ENCODE measurements at regions not wholly inside any gene's neighbourhood (a gene's known extent, or its start where the extent isn't known, plus 50 kb on each side); places are given as distances from the start of the nearest gene placed in this dataset.

- DNase-seq: no peak
Measured at GRCh38 chrX:144791298-144791697, 456.0 kb upstream of the SPANXN1 start.

GRCh38 chrX:144798972-144799371 is 448.3 kb upstream of the SPANXN1 start:
- DNase-seq: no peak

- DNase-seq: no peak
Measured at GRCh38 chrX:144801786-144802185, 445.5 kb upstream of the SPANXN1 start.

GRCh38 chrX:144809025-144809424 is 438.3 kb upstream of the SPANXN1 start:
- no peak for DNase-seq

GRCh38 chrX:144810539-144810938 is 436.8 kb upstream of the SPANXN1 start:
- no peak for DNase-seq

- DNase-seq: no peak
Measured at GRCh38 chrX:144819406-144819805, 427.9 kb upstream of the SPANXN1 start.

- DNase-seq: no peak
Measured at GRCh38 chrX:144840616-144841015, 406.7 kb upstream of the SPANXN1 start.

- DNase-seq: no peak
Measured at GRCh38 chrX:144849141-144849540, 398.2 kb upstream of the SPANXN1 start.

GRCh38 chrX:144896323-144896722 is 351.0 kb upstream of the SPANXN1 start:
- DNase-seq: no peak

- no peak for DNase-seq
Measured at GRCh38 chrX:144901521-144901920, 345.8 kb upstream of the SPANXN1 start.

- no peak for DNase-seq
Measured at GRCh38 chrX:144916785-144917184, 330.5 kb upstream of the SPANXN1 start.

GRCh38 chrX:144918936-144919335 is 328.4 kb upstream of the SPANXN1 start:
- no peak for DNase-seq

- DNase-seq: no peak
Measured at GRCh38 chrX:144946666-144947065, 300.6 kb upstream of the SPANXN1 start.
